ENCODE measurements at regions not wholly inside any gene's neighbourhood (a gene's known extent, or its start where the extent isn't known, plus 50 kb on each side); places are given as distances from the start of the nearest gene placed in this dataset.

GRCh38 chr6:168374541-168375071 is 55.0 kb upstream of the DACT2 start (continued):
- TF ChIP-seq REST (IDR thresholded peaks at IDR 0.05; ENCODE audit: unreplicated experiment) (no peak), ZNF114 (CRISPR knock-in tag; IDR thresholded peaks at IDR 0.05) (no peak)

DNA sequence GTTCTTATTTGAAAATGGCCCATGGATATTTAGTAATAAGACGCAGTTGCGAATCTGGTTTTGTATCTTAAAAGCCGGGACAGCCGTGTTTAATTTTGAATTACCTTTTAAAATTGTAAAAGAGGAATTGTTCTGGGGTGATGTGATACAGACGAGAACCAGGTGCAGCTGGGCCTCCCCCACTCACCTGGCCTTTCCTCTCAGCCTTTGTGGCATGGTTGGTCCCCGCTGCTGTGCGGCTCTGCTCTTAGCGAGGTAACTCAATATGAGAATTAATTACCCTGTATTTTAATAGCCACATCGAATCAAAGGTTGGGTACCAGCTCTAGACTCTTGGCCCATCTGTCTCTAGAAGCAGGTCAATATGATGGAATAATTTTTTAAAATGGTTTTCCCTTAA is 56.5 kb upstream of the DACT2 start:
- peaks cover 5% of the 10 kb centered on the region for H3K4me1 Mint-ChIP-seq
- Histone ChIP-seq H3K27me3 (ENCODE audit: insufficient read depth) (no peaks in the 10 kb centered on the region), H3K4me3 (no peak overlapping the region), H3F3A (replicated peaks; ENCODE audit: low read depth) (no peaks in the 10 kb centered on the region), H4K20me1 (replicated peaks; ENCODE audit: insufficient read depth) (no peaks in the 10 kb centered on the region), H3K9me2 (ENCODE audit: insufficient read depth) (no peaks in the 10 kb centered on the region), H3K4me2 (no peak overlapping the region), H3K79me2 (replicated peaks; ENCODE audit: insufficient read depth) (no peaks in the 10 kb centered on the region), H3K4me1 (ENCODE audit: insufficient read depth) (no peaks in the 10 kb centered on the region), H2AFZ (no peak overlapping the region), H3K27ac (ENCODE audit: low read depth) (no peak overlapping the region), H3K36me3 (ENCODE audit: insufficient read depth) (no peaks in the 10 kb centered on the region)
- no peak for DNase-seq (ENCODE audit: low spot score)
- ATAC-seq = no peak
- peaks cover 19% of the 10 kb centered on the region for H3K27me3 Mint-ChIP-seq (ENCODE audit: insufficient read depth, low read depth, poor library complexity)
- TF ChIP-seq EZH2phosphoT487 (IDR thresholded peaks at IDR 0.05; ENCODE audit: unreplicated experiment) (no peak), ETS1 (IDR thresholded peaks at IDR 0.05) (no peak)
- no peak overlapping the region for H3K4me3 Mint-ChIP-seq
- peaks cover 37% of the 10 kb centered on the region for H3K36me3 Mint-ChIP-seq (ENCODE audit: low read depth)
- H3K27ac Mint-ChIP-seq = no peak overlapping the region
- peaks cover 39% of the 10 kb centered on the region for H3K9me3 Mint-ChIP-seq

DNA sequence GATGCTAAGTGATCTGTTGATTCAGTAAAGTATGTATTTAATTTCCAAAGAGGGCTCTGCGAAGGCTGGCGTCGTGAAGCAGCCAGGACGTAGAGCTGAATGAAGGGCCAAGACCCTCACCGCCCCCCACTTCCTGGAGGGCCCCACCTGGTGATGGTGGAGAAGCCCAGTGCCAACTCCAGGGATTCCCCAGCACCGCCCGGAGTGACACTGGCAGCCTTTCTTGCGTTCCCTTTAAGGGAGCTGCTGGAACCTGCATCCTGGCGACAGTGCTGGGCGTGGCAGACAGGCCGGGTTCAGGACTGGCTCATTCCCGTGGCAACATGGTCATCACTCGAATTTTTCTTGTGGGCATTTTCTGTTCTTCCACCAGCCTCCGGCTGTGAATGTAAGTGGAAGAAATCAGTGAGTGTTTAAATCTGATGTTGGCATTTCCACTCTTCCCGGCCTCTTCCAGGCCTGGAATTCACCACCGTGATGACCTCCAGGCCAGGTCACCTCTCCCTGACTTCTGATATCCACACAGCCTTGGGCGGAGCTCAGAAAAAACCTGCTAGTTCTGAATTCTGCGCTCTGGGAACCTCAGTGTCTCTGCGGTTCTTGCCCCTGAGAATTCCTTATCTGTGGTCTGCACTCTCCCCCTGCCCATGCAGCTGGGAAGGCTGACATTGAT is 57.4 kb upstream of the DACT2 start:
- Mint-ChIP-seq H3K27ac (no peak overlapping the region), H3K27me3 (ENCODE audit: insufficient read depth, low read depth, poor library complexity) (peaks cover 19% of the 10 kb centered on the region), H3K4me3 (no peak overlapping the region), H3K9me3 (peaks cover 47% of the 10 kb centered on the region), H3K36me3 (ENCODE audit: low read depth) (peaks cover 43% of the 10 kb centered on the region), H3K4me1 (peaks cover 5% of the 10 kb centered on the region)
- Histone ChIP-seq H3K27me3 (ENCODE audit: insufficient read depth) (no peaks in the 10 kb centered on the region), H3K36me3 (ENCODE audit: insufficient read depth) (no peaks in the 10 kb centered on the region), H3K4me3 (no peak overlapping the region), H3K79me2 (replicated peaks; ENCODE audit: insufficient read depth) (no peaks in the 10 kb centered on the region), H3F3A (replicated peaks; ENCODE audit: low read depth) (no peaks in the 10 kb centered on the region), H3K4me2 (no peak overlapping the region), H3K4me1 (ENCODE audit: insufficient read depth) (no peaks in the 10 kb centered on the region), H3K9me2 (ENCODE audit: insufficient read depth) (no peaks in the 10 kb centered on the region), H4K20me1 (replicated peaks; ENCODE audit: insufficient read depth) (no peaks in the 10 kb centered on the region), H3K27ac (ENCODE audit: low read depth) (no peak overlapping the region), H2AFZ (no peak overlapping the region)
- ATAC-seq (no peak), DNase-seq (ENCODE audit: low spot score) (no peak)
- TF ChIP-seq POLR2AphosphoS5 (IDR thresholded peaks at IDR 0.05; ENCODE audit: low read depth) (no peak), JUNB (IDR thresholded peaks at IDR 0.05; ENCODE audit: unreplicated experiment) (no peak), ETS1 (IDR thresholded peaks at IDR 0.05) (no peak), NANOG (IDR thresholded peaks at IDR 0.05; ENCODE audit: borderline replicate concordance) (no peak), EZH2phosphoT487 (IDR thresholded peaks at IDR 0.05; ENCODE audit: unreplicated experiment) (no peak), CREB1 (CRISPR knock-in tag; IDR thresholded peaks at IDR 0.05; ENCODE audit: low read depth) (no peak), ZNF114 (CRISPR knock-in tag; IDR thresholded peaks at IDR 0.05) (no peak), EZH2 (IDR thresholded peaks at IDR 0.05; ENCODE audit: low read depth, unreplicated experiment) (no peak), ZNF331 (CRISPR knock-in tag; IDR thresholded peaks at IDR 0.05; ENCODE audit: low read depth) (no peak)
- TF ChIP-seq, protein P1, sequence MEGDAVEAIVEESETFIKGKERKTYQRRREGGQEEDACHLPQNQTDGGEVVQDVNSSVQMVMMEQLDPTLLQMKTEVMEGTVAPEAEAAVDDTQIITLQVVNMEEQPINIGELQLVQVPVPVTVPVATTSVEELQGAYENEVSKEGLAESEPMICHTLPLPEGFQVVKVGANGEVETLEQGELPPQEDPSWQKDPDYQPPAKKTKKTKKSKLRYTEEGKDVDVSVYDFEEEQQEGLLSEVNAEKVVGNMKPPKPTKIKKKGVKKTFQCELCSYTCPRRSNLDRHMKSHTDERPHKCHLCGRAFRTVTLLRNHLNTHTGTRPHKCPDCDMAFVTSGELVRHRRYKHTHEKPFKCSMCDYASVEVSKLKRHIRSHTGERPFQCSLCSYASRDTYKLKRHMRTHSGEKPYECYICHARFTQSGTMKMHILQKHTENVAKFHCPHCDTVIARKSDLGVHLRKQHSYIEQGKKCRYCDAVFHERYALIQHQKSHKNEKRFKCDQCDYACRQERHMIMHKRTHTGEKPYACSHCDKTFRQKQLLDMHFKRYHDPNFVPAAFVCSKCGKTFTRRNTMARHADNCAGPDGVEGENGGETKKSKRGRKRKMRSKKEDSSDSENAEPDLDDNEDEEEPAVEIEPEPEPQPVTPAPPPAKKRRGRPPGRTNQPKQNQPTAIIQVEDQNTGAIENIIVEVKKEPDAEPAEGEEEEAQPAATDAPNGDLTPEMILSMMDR (conservative IDR thresholded peaks at IDR 0.05; ENCODE audit: low read depth in 2 of 2) = no peak

Measured in GM23338 (cell line).